ENCODE measurements at regions not wholly inside any gene's neighbourhood (a gene's known extent, or its start where the extent isn't known, plus 50 kb on each side); places are given as distances from the start of the nearest gene placed in this dataset.

- no peak overlapping the region for H3K4me3 ChIP-seq (ENCODE audit: low read length in 2 of 2)
- no peaks in the 10 kb centered on the region for H3K9me3 ChIP-seq (ENCODE audit: control insufficient read depth in 2 of 2, low read length in 2 of 2)
- no peak overlapping the region for H3K9ac ChIP-seq (ENCODE audit: low read length in 2 of 2)
- no peaks in the 10 kb centered on the region for H3K36me3 ChIP-seq (ENCODE audit: control insufficient read depth in 2 of 2, insufficient read depth in 2 of 2, low read length in 2 of 2)
- H3K27ac ChIP-seq (ENCODE audit: low read length), result no peak overlapping the region
- no peaks in the 10 kb centered on the region for H3K4me1 ChIP-seq (ENCODE audit: control insufficient read depth, insufficient read depth, low read length)
- no peaks in the 10 kb centered on the region for H3K27me3 ChIP-seq (ENCODE audit: control insufficient read depth in 1 of 2, insufficient read depth in 2 of 2, low read length in 2 of 2)
Observed at GRCh38 chr16:13291591-13292333, 390.4 kb downstream of the SHISA9 start.

DNA sequence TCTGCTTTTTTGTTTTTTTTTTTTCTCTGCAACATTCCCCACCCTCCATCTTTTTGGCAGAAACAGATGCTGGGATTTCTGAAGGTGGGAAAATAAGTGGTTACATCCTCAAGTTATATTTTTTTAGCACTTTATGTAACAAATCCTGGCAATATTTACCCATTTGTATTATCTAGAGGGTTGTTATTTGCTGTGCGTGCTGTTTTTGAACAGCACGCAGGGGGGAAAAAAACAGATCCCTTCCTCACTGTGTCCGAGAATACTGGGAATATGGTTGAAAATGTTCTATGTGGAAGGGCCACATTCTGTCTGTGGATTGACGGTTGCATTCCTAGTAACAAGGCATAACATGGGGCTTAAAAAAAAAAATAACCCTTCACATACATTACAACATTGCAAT lies 394.8 kb downstream of the SHISA9 start:
- H3K9ac ChIP-seq (ENCODE audit: low read length in 2 of 2), result no peak overlapping the region
- H3K4me1 ChIP-seq (ENCODE audit: control insufficient read depth, insufficient read depth, low read length), result no peaks in the 10 kb centered on the region
- no peaks in the 10 kb centered on the region for H3K36me3 ChIP-seq (ENCODE audit: control insufficient read depth in 2 of 2, insufficient read depth in 2 of 2, low read length in 2 of 2)
- no peaks in the 10 kb centered on the region for H3K9me3 ChIP-seq (ENCODE audit: control insufficient read depth in 2 of 2, low read length in 2 of 2)
- no peak overlapping the region for H3K4me3 ChIP-seq (ENCODE audit: low read length in 2 of 2)
- no peak overlapping the region for H3K27ac ChIP-seq (ENCODE audit: low read length)
- H3K27me3 ChIP-seq (ENCODE audit: control insufficient read depth in 1 of 2, insufficient read depth in 2 of 2, low read length in 2 of 2), result peaks cover 0 to 2% of the 10 kb centered on the region in 2 donors

GRCh38 chr16:13298666-13299065 lies 397.3 kb downstream of the SHISA9 start:
- no peak overlapping the region for H3K9ac ChIP-seq (ENCODE audit: low read length in 2 of 2)
- no peak overlapping the region for H3K27ac ChIP-seq (ENCODE audit: low read length)
- peaks cover 0 to 2% of the 10 kb centered on the region in 2 donors for H3K27me3 ChIP-seq (ENCODE audit: control insufficient read depth in 1 of 2, insufficient read depth in 2 of 2, low read length in 2 of 2)
- H3K4me1 ChIP-seq (ENCODE audit: control insufficient read depth, insufficient read depth, low read length), result no peaks in the 10 kb centered on the region
- H3K9me3 ChIP-seq (ENCODE audit: control insufficient read depth in 2 of 2, low read length in 2 of 2), result no peaks in the 10 kb centered on the region
- no peak overlapping the region for H3K4me3 ChIP-seq (ENCODE audit: low read length in 2 of 2)
- no peaks in the 10 kb centered on the region for H3K36me3 ChIP-seq (ENCODE audit: control insufficient read depth in 2 of 2, insufficient read depth in 2 of 2, low read length in 2 of 2)

DNA sequence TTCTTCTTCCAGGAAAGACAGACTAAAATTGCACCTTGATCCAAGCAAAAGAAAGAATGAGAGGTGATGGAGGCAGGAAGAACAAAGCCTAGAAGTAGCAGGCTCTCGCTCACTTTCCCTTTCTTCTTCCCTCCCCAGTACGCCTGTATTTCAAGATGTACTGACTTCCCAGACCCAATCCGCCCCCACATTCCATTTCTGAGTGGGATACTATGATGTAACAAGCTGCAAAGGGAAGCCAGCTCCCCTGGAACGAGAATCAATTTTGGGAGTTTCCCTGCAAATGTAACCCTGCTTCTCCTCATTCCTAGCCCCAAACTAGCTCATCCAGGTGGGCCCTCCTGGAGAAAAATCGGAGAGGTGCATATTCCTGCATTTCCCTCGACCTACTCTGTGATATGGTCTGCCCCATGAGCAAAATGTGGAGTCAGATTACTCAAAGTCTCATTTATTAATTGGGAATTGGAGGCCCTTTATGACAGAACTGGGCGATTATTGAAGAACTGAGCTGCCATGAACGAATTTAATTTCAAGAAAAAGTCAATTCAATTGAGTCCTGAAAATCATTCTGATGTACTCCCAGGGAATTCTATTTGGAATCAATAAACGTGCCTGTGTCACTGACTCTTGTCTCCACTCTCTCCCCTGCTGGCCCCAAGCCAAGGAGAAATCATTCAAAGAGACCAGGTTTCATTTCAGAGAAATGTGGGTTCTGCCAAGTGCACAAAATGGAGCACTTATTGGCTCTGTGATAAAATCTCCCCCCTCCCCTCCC lies 398.9 kb downstream of the SHISA9 start:
- no peak overlapping the region for H3K4me3 ChIP-seq (ENCODE audit: low read length in 2 of 2)
- no peaks in the 10 kb centered on the region for H3K9me3 ChIP-seq (ENCODE audit: control insufficient read depth in 2 of 2, low read length in 2 of 2)
- H3K4me1 ChIP-seq (ENCODE audit: control insufficient read depth, insufficient read depth, low read length), result no peaks in the 10 kb centered on the region
- H3K36me3 ChIP-seq (ENCODE audit: control insufficient read depth in 2 of 2, insufficient read depth in 2 of 2, low read length in 2 of 2), result no peaks in the 10 kb centered on the region
- H3K9ac ChIP-seq (ENCODE audit: low read length in 2 of 2), result no peak overlapping the region
- no peak overlapping the region for H3K27ac ChIP-seq (ENCODE audit: low read length)
- peaks cover 0 to 2% of the 10 kb centered on the region in 2 donors for H3K27me3 ChIP-seq (ENCODE audit: control insufficient read depth in 1 of 2, insufficient read depth in 2 of 2, low read length in 2 of 2)

DNA sequence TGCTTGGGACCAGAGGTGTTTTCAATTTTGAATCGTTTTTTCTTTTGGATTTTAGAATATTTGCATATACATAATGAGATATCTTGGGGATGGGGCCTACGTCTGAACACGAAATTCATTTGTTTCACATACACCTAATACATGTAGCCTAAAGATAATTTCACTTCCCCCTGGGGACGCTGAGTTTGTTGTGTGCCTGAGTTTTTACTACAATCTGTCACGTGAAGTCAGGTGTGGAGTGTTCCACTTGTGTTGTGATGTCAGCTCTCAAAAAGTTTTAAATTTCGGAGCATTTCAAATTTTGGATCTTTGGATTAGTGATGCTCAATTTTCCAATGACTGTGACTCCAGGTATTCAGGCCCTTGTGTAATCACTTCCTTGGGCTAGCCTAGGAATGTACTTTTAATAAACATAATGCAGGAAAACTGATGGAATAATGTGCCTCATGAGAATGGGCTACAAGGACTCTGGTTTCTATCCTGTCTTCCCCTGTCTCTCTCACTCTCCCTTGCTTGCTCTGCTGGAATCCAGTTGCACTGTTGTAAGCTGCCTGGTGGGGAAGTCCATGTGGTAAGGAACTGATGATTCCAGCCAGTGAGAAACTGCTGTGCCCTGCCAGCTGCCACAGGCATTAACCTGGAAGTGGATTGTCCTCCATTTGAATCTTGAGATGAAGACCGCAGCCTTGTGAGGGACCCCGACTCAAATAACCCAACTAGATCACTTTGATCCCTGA lies 403.8 kb downstream of the SHISA9 start:
- Histone ChIP-seq H3K27me3 (ENCODE audit: control insufficient read depth in 1 of 2, insufficient read depth in 2 of 2, low read length in 2 of 2) (no peaks in the 10 kb centered on the region), H3K27ac (ENCODE audit: low read length) (no peak overlapping the region), H3K4me1 (ENCODE audit: control insufficient read depth, insufficient read depth, low read length) (no peaks in the 10 kb centered on the region), H3K36me3 (ENCODE audit: control insufficient read depth in 2 of 2, insufficient read depth in 2 of 2, low read length in 2 of 2) (no peaks in the 10 kb centered on the region), H3K4me3 (ENCODE audit: low read length in 2 of 2) (no peak overlapping the region), H3K9me3 (ENCODE audit: control insufficient read depth in 2 of 2, low read length in 2 of 2) (no peaks in the 10 kb centered on the region), H3K9ac (ENCODE audit: low read length in 2 of 2) (no peak overlapping the region)

GRCh38 chr16:13306161-13306995 lies 405.0 kb downstream of the SHISA9 start:
- Histone ChIP-seq H3K4me3 (ENCODE audit: low read length in 2 of 2) (no peak overlapping the region), H3K4me1 (ENCODE audit: control insufficient read depth, insufficient read depth, low read length) (no peaks in the 10 kb centered on the region), H3K36me3 (ENCODE audit: control insufficient read depth in 2 of 2, insufficient read depth in 2 of 2, low read length in 2 of 2) (no peaks in the 10 kb centered on the region), H3K9me3 (ENCODE audit: control insufficient read depth in 2 of 2, low read length in 2 of 2) (no peaks in the 10 kb centered on the region), H3K27ac (ENCODE audit: low read length) (no peak overlapping the region), H3K9ac (ENCODE audit: low read length in 2 of 2) (no peak overlapping the region), H3K27me3 (ENCODE audit: control insufficient read depth in 1 of 2, insufficient read depth in 2 of 2, low read length in 2 of 2) (no peaks in the 10 kb centered on the region)

DNA sequence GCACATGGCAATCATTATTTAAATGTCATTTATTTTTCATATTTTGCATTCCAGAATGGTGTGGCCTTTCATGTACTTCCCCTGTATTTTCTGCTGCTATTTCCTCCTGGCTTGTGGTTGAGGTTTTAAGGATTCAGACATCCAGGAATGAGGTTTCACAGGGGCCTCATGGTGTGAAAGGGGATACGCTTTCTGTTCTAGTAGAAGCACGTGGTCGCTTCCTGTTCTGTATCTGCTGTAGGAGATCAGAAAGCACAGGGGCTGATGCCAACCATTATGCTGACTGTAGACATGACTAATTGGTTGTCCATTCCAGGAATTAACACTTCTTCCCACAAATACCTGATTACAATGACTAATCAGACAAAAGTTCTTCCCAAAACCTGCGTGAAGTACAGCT lies 405.9 kb downstream of the SHISA9 start:
- Histone ChIP-seq H3K4me3 (ENCODE audit: low read length in 2 of 2) (no peak overlapping the region), H3K27ac (ENCODE audit: low read length) (no peak overlapping the region), H3K36me3 (ENCODE audit: control insufficient read depth in 2 of 2, insufficient read depth in 2 of 2, low read length in 2 of 2) (no peaks in the 10 kb centered on the region), H3K4me1 (ENCODE audit: control insufficient read depth, insufficient read depth, low read length) (no peaks in the 10 kb centered on the region), H3K9me3 (ENCODE audit: control insufficient read depth in 2 of 2, low read length in 2 of 2) (no peaks in the 10 kb centered on the region), H3K27me3 (ENCODE audit: control insufficient read depth in 1 of 2, insufficient read depth in 2 of 2, low read length in 2 of 2) (no peaks in the 10 kb centered on the region), H3K9ac (ENCODE audit: low read length in 2 of 2) (no peak overlapping the region)

- Histone ChIP-seq H3K27ac (ENCODE audit: low read length) (no peak overlapping the region), H3K4me3 (ENCODE audit: low read length in 2 of 2) (no peak overlapping the region), H3K9ac (ENCODE audit: low read length in 2 of 2) (no peak overlapping the region), H3K36me3 (ENCODE audit: control insufficient read depth in 2 of 2, insufficient read depth in 2 of 2, low read length in 2 of 2) (no peaks in the 10 kb centered on the region), H3K9me3 (ENCODE audit: control insufficient read depth in 2 of 2, low read length in 2 of 2) (no peaks in the 10 kb centered on the region), H3K4me1 (ENCODE audit: control insufficient read depth, insufficient read depth, low read length) (no peaks in the 10 kb centered on the region), H3K27me3 (ENCODE audit: control insufficient read depth in 1 of 2, insufficient read depth in 2 of 2, low read length in 2 of 2) (no peaks in the 10 kb centered on the region)
Observed at GRCh38 chr16:13307851-13308250, 406.5 kb downstream of the SHISA9 start.

DNA sequence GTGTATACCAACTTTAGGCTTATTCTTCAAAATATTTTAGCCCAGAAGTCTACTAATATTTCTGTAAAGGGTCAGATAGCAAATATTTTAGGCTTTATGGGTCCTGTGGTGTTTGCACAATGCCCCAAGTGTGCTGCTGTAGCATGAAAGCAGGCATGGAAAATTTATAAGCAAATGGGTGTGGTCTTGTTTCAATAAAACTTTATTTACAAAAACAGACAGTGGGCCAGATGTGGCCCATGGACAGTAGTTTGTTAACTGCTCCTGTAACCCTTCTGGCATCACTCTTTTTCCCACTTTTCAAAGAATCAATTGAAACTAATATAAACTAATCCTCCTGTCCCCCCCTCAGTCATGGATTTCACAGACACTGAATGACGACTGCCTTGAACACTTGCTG lies 410.7 kb downstream of the SHISA9 start:
- H3K36me3 ChIP-seq (ENCODE audit: control insufficient read depth in 2 of 2, insufficient read depth in 2 of 2, low read length in 2 of 2), result no peaks in the 10 kb centered on the region
- H3K27ac ChIP-seq (ENCODE audit: low read length), result no peak overlapping the region
- H3K9ac ChIP-seq (ENCODE audit: low read length in 2 of 2), result no peak overlapping the region
- no peaks in the 10 kb centered on the region for H3K4me1 ChIP-seq (ENCODE audit: control insufficient read depth, insufficient read depth, low read length)
- H3K9me3 ChIP-seq (ENCODE audit: control insufficient read depth in 2 of 2, low read length in 2 of 2), result no peaks in the 10 kb centered on the region
- H3K27me3 ChIP-seq (ENCODE audit: control insufficient read depth in 1 of 2, insufficient read depth in 2 of 2, low read length in 2 of 2), result no peaks in the 10 kb centered on the region
- H3K4me3 ChIP-seq (ENCODE audit: low read length in 2 of 2), result no peak overlapping the region

GRCh38 chr16:13313351-13313750 lies 412.0 kb downstream of the SHISA9 start:
- Histone ChIP-seq H3K9me3 (ENCODE audit: control insufficient read depth in 2 of 2, low read length in 2 of 2) (no peaks in the 10 kb centered on the region), H3K27me3 (ENCODE audit: control insufficient read depth in 1 of 2, insufficient read depth in 2 of 2, low read length in 2 of 2) (no peaks in the 10 kb centered on the region), H3K9ac (ENCODE audit: low read length in 2 of 2) (no peak overlapping the region), H3K4me1 (ENCODE audit: control insufficient read depth, insufficient read depth, low read length) (no peaks in the 10 kb centered on the region), H3K4me3 (ENCODE audit: low read length in 2 of 2) (no peak overlapping the region), H3K27ac (ENCODE audit: low read length) (no peak overlapping the region), H3K36me3 (ENCODE audit: control insufficient read depth in 2 of 2, insufficient read depth in 2 of 2, low read length in 2 of 2) (no peaks in the 10 kb centered on the region)

Data from stomach smooth muscle (tissue), 2 donors.